Liver (tissue), 8 donors: ENCODE measurements at regions not wholly inside any gene's neighbourhood (a gene's known extent, or its start where the extent isn't known, plus 50 kb on each side); places are given as distances from the start of the nearest gene placed in this dataset.

ENCODE experiments used
- DNase-seq: peaks from one replicate; pipeline ENCODE4 v3.0.0-alpha.2; 2017; ENCODE audit warnings: low spot score
- H3K27ac ChIP-seq, 2 donors: one replicate each; pipeline ENCODE4 v1.7.0; 2013; ENCODE audit warnings: inconsistent platforms in 2 of 2, low read length in 2 of 2, control low read depth in 1 of 2, low read depth in 1 of 2, mild to moderate bottlenecking in 1 of 2
- H3K27me3 ChIP-seq, 4 donors: one replicate each; pipeline versions ENCODE4 v1.6.1 to v1.7.0; 2013; ENCODE audit warnings: low read length in 3 of 4, inconsistent platforms in 1 of 4, mild to moderate bottlenecking in 1 of 4, moderate library complexity in 1 of 4; ENCODE audit not compliant: control insufficient read depth in 4 of 4, insufficient read depth in 4 of 4
- H3K36me3 ChIP-seq, 4 donors: one replicate each; pipeline versions ENCODE4 v1.6.1 to v1.7.0; 2013; ENCODE audit warnings: low read length in 3 of 4, mild to moderate bottlenecking in 3 of 4, low read depth in 1 of 4, moderate library complexity in 1 of 4; ENCODE audit not compliant: control insufficient read depth in 4 of 4, insufficient read depth in 3 of 4
- H3K4me1 ChIP-seq, 4 donors: one replicate each; pipeline versions ENCODE4 v1.6.1 to v1.7.0; 2013; ENCODE audit warnings: low read length in 3 of 4, mild to moderate bottlenecking in 3 of 4, moderate library complexity in 1 of 4; ENCODE audit not compliant: control insufficient read depth in 4 of 4, insufficient read depth in 4 of 4
- H3K4me3 ChIP-seq, 3 donors: one replicate each; pipeline versions ENCODE4 v1.6.1 to v1.7.0; 2013; ENCODE audit warnings: low read length in 3 of 3, control low read depth in 1 of 3, low read depth in 1 of 3, mild to moderate bottlenecking in 1 of 3
- H3K9ac ChIP-seq, 2 donors: one replicate each; pipeline ENCODE4 v1.7.0; 2013; ENCODE audit warnings: low read length in 2 of 2, mild to moderate bottlenecking in 2 of 2, moderate library complexity in 2 of 2, control low read depth in 1 of 2, low read depth in 1 of 2
- H3K9me3 ChIP-seq, 4 donors: one replicate each; pipeline versions ENCODE4 v1.6.1 to v1.7.0; 2013; ENCODE audit warnings: low read length in 3 of 4; ENCODE audit not compliant: control insufficient read depth in 4 of 4
- FOXA1 ChIP-seq: IDR thresholded peaks from 2 replicates; pipeline ENCODE4 v1.6.1; 2016; ENCODE audit warnings: antibody characterized with exemption
- FOXA2 ChIP-seq: IDR thresholded peaks from 2 replicates; pipeline ENCODE4 v1.6.1; 2016; ENCODE audit warnings: antibody characterized with exemption
- HNF4A ChIP-seq, 2 donors: conservative IDR thresholded peaks; 2 replicates each; pipeline ENCODE4 v1.6.1; 2016; ENCODE audit warnings: antibody characterized with exemption in 2 of 2, mild to moderate bottlenecking in 2 of 2
- JUND ChIP-seq, 2 donors: IDR thresholded peaks; 2 replicates each; pipeline ENCODE4 v1.6.1; 2016; ENCODE audit warnings: antibody characterized with exemption in 2 of 2
- NR2F2 ChIP-seq: IDR thresholded peaks from 2 replicates; pipeline ENCODE4 v1.6.1; 2016; ENCODE audit warnings: antibody characterized with exemption
- RAD21 ChIP-seq, 2 donors: IDR thresholded peaks; 2 replicates each; pipeline ENCODE4 v1.6.1; 2016; ENCODE audit warnings: antibody characterized with exemption in 2 of 2, mild to moderate bottlenecking in 2 of 2
- RXRA ChIP-seq, 2 donors: IDR thresholded peaks; 2 replicates each; pipeline ENCODE4 v1.6.1; 2017 to 2018; ENCODE audit warnings: antibody characterized with exemption in 2 of 2, mild to moderate bottlenecking in 1 of 2
- YY1 ChIP-seq: IDR thresholded peaks from 2 replicates; pipeline ENCODE4 v1.6.1; 2016; ENCODE audit warnings: antibody characterized with exemption, mild to moderate bottlenecking
- ZBTB33 ChIP-seq: IDR thresholded peaks from 2 replicates; pipeline ENCODE4 v1.6.1; 2016; ENCODE audit warnings: antibody characterized with exemption
- WGBS: extraction: QIAGEN DNeasy Blood & Tissue Kit; methylation state at CpG from one replicate; pipeline ENCODE4 v1.1.7; 2013; 5-methylcytosine and 5-hydroxymethylcytosine counted together
- TF ChIP-seq, protein P1 (sequence below): fragments of 150-350 bp; IDR thresholded peaks from 2 replicates; pipeline ENCODE4 v1.5.1; 2017; ENCODE audit warnings: improper control_type of control experiment, low read depth, low read length; ENCODE audit not compliant: missing input control
- TF ChIP-seq, protein P2 (sequence below): IDR thresholded peaks from 2 replicates; pipeline ENCODE4 v1.6.1; 2016; ENCODE audit warnings: antibody characterized with exemption
- donor health status: healthy.
- donor health status: healthy.
- donor health status: healthy.
- donor health status: healthy.
- donor health status: healthy.

DNA sequence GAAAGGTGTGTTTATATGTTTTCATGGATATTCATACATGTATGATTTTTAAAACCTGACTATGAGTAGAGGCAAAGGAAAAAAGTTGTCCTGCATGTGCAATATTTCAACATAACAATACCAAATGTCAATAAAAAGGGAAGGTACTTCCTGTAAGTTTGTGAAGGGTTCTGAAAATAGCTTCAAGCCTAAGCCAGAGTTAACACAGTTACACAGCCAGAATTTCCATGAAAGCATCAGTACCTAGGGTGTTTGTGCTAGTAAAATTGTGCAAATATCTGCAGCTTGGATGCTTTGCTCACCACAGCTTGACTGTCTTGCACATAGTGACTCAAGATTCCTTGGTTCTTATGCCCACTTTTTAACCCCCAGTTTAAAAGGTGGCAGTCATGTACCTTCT is 193.1 kb upstream of the FAR2 start:
- no peaks in the 10 kb centered on the region for H3K27me3 ChIP-seq
- TF ChIP-seq FOXA1: no peak
- TF ChIP-seq FOXA2: no peak
- TF ChIP-seq, protein P1, sequence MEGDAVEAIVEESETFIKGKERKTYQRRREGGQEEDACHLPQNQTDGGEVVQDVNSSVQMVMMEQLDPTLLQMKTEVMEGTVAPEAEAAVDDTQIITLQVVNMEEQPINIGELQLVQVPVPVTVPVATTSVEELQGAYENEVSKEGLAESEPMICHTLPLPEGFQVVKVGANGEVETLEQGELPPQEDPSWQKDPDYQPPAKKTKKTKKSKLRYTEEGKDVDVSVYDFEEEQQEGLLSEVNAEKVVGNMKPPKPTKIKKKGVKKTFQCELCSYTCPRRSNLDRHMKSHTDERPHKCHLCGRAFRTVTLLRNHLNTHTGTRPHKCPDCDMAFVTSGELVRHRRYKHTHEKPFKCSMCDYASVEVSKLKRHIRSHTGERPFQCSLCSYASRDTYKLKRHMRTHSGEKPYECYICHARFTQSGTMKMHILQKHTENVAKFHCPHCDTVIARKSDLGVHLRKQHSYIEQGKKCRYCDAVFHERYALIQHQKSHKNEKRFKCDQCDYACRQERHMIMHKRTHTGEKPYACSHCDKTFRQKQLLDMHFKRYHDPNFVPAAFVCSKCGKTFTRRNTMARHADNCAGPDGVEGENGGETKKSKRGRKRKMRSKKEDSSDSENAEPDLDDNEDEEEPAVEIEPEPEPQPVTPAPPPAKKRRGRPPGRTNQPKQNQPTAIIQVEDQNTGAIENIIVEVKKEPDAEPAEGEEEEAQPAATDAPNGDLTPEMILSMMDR: no peak
- no peak for TF ChIP-seq RXRA (IDR thresholded peaks at IDR 0.05)
- no peak for TF ChIP-seq YY1
- no peak for TF ChIP-seq HNF4A (conservative IDR thresholded peaks at IDR 0.05)
- TF ChIP-seq, protein P2, sequence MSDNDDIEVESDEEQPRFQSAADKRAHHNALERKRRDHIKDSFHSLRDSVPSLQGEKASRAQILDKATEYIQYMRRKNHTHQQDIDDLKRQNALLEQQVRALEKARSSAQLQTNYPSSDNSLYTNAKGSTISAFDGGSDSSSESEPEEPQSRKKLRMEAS: no peak
- H3K36me3 ChIP-seq: no peaks in the 10 kb centered on the region
- peaks cover 0 to 3% (median 0%) of the 10 kb centered on the region in 4 donors for H3K9me3 ChIP-seq
- H3K4me3 ChIP-seq: no peak overlapping the region
- H3K9ac ChIP-seq: no peak overlapping the region
- H3K27ac ChIP-seq: no peak overlapping the region
- no peak for DNase-seq
- no peaks in the 10 kb centered on the region for H3K4me1 ChIP-seq

DNA sequence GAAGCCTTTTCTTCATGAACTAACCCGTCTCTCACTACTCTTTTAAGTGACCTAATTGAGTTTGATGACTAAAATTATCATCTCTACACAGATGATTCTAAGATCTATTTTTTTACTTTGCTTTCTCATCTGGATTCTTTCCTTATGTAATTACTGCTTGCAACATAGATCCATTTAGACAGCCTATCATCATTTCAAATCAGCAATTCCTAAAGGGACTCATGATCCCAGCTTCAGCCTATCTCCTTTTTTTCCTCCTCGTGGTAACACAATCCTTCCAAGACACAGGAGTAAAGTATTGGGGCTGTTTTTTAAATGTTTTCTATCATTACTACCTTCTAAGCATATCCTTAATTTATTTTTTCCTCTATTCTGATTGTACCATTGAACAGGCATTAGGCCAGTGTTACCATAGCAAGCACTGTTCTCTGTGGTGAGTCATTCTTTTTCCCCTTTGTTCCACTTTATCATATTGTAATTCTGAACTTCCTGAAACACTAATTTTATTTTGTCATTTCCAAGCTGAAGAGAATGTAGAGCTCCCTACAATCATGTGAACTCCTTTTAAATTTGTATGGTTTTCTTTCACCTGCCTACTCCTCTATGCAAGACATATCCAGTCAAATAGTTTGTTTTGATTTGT is 190.4 kb upstream of the FAR2 start:
- no peak overlapping the region for H3K9ac ChIP-seq
- whole genome bisulfite sequencing: 74% methylated on average over 2 of the region's 2 CpGs
- peaks cover 0 to 3% (median 0%) of the 10 kb centered on the region in 4 donors for H3K9me3 ChIP-seq
- H3K4me1 ChIP-seq: no peaks in the 10 kb centered on the region
- no peaks in the 10 kb centered on the region for H3K27me3 ChIP-seq
- DNase-seq: no peak
- TF ChIP-seq JUND (IDR thresholded peaks at IDR 0.05) (peak; percentile 24 to 38), RXRA (IDR thresholded peaks at IDR 0.05) (no peak)
- no peaks in the 10 kb centered on the region for H3K36me3 ChIP-seq
- no peak overlapping the region for H3K27ac ChIP-seq
- H3K4me3 ChIP-seq: no peak overlapping the region

DNA sequence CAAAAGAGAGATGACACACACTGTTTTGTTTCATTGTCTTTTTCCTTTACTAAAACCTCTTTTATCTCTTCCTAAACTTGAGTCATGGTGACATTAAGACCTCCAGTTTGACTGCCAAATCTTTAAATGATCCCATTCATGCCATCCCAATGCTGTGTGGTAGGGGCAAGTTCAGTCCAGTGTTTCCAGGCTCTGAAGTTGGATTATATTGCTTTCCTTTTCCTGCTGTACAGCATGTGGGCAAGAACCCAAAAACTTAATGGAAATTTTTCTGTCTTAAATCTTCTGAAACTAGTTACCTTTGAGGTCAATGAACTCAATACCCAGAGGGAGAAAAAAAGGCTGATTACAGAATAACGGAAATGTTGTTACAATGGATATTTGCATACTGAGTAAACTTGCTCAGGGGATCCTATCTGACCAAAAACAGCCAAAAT is 187.1 kb upstream of the FAR2 start:
- H3K9me3 ChIP-seq: peaks cover 0 to 3% (median 0%) of the 10 kb centered on the region in 4 donors
- H3K27me3 ChIP-seq: no peaks in the 10 kb centered on the region
- no peaks in the 10 kb centered on the region for H3K4me1 ChIP-seq
- no peak overlapping the region for H3K9ac ChIP-seq
- TF ChIP-seq NR2F2: peak; percentile 40
- TF ChIP-seq, protein P2: no peak
- H3K36me3 ChIP-seq: no peaks in the 10 kb centered on the region
- 44% methylated on average over 1 of the region's 1 CpG for WGBS
- DNase-seq: no peak
- no peak overlapping the region for H3K4me3 ChIP-seq
- H3K27ac ChIP-seq: no peak overlapping the region

- DNase-seq: no peak
- Histone ChIP-seq H3K4me1 (no peaks in the 10 kb centered on the region), H3K27ac (no peak overlapping the region), H3K36me3 (no peaks in the 10 kb centered on the region), H3K4me3 (no peak overlapping the region), H3K9me3 (peaks cover 0 to 3% (median 0%) of the 10 kb centered on the region in 4 donors), H3K9ac (no peak overlapping the region), H3K27me3 (no peaks in the 10 kb centered on the region)
- 18% methylated on average over 2 of the region's 2 CpGs for WGBS
- TF ChIP-seq RAD21 (IDR thresholded peaks at IDR 0.05) (peak; percentile 29 to 40), ZBTB33 (no peak)
- TF ChIP-seq, protein P1: peak; percentile 3
Observed at GRCh38 chr12:28963554-28963953, 185.5 kb upstream of the FAR2 start.
